Keratinocyte (primary cell): ENCODE measurements at regions not wholly inside any gene's neighbourhood (a gene's known extent, or its start where the extent isn't known, plus 50 kb on each side); places are given as distances from the start of the nearest gene placed in this dataset.

ENCODE experiments used
- DNase-seq: peaks from one replicate; pipeline ENCODE4 v3.0.0-alpha.2; 2011; ENCODE audit warnings: low read depth, missing footprints, low spot score
- FAIRE-seq: peaks from 2 replicates; lab custom pipeline; 2011; peaks lifted over from hg19 to GRCh38; lab: Jason Lieb, UNC
- H2AFZ ChIP-seq: 2 replicates; pipeline ENCODE4 v1.6.0; 2012; ENCODE audit warnings: low read length, control low read depth, inconsistent platforms; ENCODE audit not compliant: control insufficient read depth
- H3K27ac ChIP-seq: 2 replicates; pipeline ENCODE4 v1.5.1; 2011; ENCODE audit warnings: low read length; ENCODE audit not compliant: control insufficient read depth, insufficient read depth
- H3K27me3 ChIP-seq: 3 replicates; pipeline ENCODE4 v1.6.0; 2011; ENCODE audit warnings: low read length; ENCODE audit not compliant: control insufficient read depth, insufficient read depth; ENCODE audit errors: extremely low read depth
- H3K36me3 ChIP-seq, 2 experiments: 2 replicates in 1 of 2; 3 replicates in 1 of 2; pipeline ENCODE4 v1.5.1; 2011; ENCODE audit warnings: low read length in 2 of 2, mild to moderate bottlenecking in 1 of 2; ENCODE audit not compliant: control insufficient read depth in 2 of 2, insufficient read depth in 2 of 2; ENCODE audit errors: extremely low read depth in 1 of 2
- H3K4me1 ChIP-seq: 3 replicates; pipeline ENCODE4 v1.5.1; 2011; ENCODE audit warnings: low read length; ENCODE audit not compliant: control insufficient read depth, insufficient read depth; ENCODE audit errors: extremely low read depth
- H3K4me2 ChIP-seq: 3 replicates; pipeline ENCODE4 v1.6.0; 2011; ENCODE audit warnings: low read depth, low read length; ENCODE audit not compliant: control insufficient read depth, insufficient read depth; ENCODE audit errors: extremely low read depth
- H3K4me3 ChIP-seq, 3 experiments: fragments of 200-600 bp in 1 of 3; sonication (generic) in 1 of 3; 2 replicates in 2 of 3; 3 replicates in 1 of 3; pipeline ENCODE4 v1.5.1; 2011 to 2016; ENCODE audit warnings: low read length in 3 of 3, mild to moderate bottlenecking in 3 of 3, control low read depth in 2 of 3, inconsistent platforms in 1 of 3, low read depth in 1 of 3, mixed read lengths in 1 of 3, mixed run types in 1 of 3, moderate library complexity in 1 of 3; ENCODE audit not compliant: control insufficient read depth in 2 of 3, insufficient read depth in 2 of 3; ENCODE audit errors: extremely low read depth in 1 of 3
- H3K79me2 ChIP-seq: 2 replicates; pipeline ENCODE4 v1.6.0; 2012; ENCODE audit warnings: low read length; ENCODE audit not compliant: control insufficient read depth, insufficient read depth
- H3K9ac ChIP-seq: 3 replicates; pipeline ENCODE4 v1.6.0; 2011; ENCODE audit warnings: low read length; ENCODE audit not compliant: control insufficient read depth, insufficient read depth; ENCODE audit errors: extremely low read depth
- H3K9me1 ChIP-seq: 3 replicates; pipeline ENCODE4 v1.6.0; 2011; ENCODE audit warnings: low read length; ENCODE audit not compliant: control insufficient read depth, insufficient read depth; ENCODE audit errors: extremely low read depth
- H3K9me3 ChIP-seq: 2 replicates; pipeline ENCODE4 v1.5.1; 2012; ENCODE audit warnings: low read depth, low read length; ENCODE audit not compliant: control insufficient read depth
- H4K20me1 ChIP-seq: 3 replicates; pipeline ENCODE4 v1.6.0; 2011; ENCODE audit warnings: low read length; ENCODE audit not compliant: control insufficient read depth, insufficient read depth; ENCODE audit errors: extremely low read depth
- EZH2 ChIP-seq: IDR thresholded peaks from one replicate; pipeline ENCODE4 v1.6.1; 2012; ENCODE audit warnings: inconsistent platforms, mild to moderate bottlenecking, low read length, moderate library complexity
- dilution Hi-C: fragments of 300-500 bp; cut with MboI; formaldehyde crosslinking; loops from one replicate; pipeline ENCODE4 v1.7.0; 2020; ENCODE audit warnings: low sequenced_read_pairs; ENCODE audit not compliant: extremely low pct_ligation_motif_present
- TF ChIP-seq, protein P1 (sequence below), 3 experiments: IDR thresholded peaks in 1 of 3; conservative IDR thresholded peaks in 1 of 3; optimal IDR thresholded peaks in 1 of 3; 2 replicates in 2 of 3; 3 replicates in 1 of 3; pipeline versions ENCODE3 to v1.5.1; 2011; ENCODE audit warnings: low read length in 3 of 3, mild to moderate bottlenecking in 3 of 3, moderate library complexity in 2 of 3, control low read depth in 1 of 3, inconsistent platforms in 1 of 3; ENCODE audit not compliant: insufficient read depth in 2 of 3; ENCODE audit errors: extremely low read depth in 1 of 3

DNA sequence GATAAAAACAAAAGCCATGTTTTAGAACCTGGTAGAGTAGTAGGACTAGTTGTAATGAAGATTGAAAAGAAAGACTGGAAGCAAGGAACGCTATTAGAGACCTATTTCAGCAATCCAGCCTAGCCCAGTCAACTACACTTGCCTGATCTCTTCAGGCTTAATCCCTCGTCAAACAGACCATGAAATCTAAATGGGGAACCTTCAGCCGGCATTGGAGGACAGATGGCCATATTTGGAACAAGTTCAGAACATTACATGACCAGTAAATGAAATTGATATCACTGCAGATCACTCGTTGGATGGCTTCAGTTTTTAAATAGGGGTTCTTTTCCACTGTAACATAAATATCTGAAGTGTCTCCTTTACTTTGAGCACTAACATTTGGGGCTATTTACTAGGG, 84.8 kb upstream of the WDR44 start:
- Histone ChIP-seq H3K36me3 (no peaks in the 10 kb centered on the region), H3K4me2 (no peak overlapping the region), H3K9ac (no peak overlapping the region), H3K79me2 (no peaks in the 10 kb centered on the region), H3K27ac (no peak overlapping the region), H4K20me1 (no peaks in the 10 kb centered on the region), H3K4me3 (no peak overlapping the region), H3K4me1 (no peaks in the 10 kb centered on the region), H2AFZ (no peak overlapping the region), H3K27me3 (no peaks in the 10 kb centered on the region), H3K9me1 (no peaks in the 10 kb centered on the region), H3K9me3 (no peaks in the 10 kb centered on the region)
- FAIRE-seq, result no peak
- dilution Hi-C loops, result no loop called here
- DNase-seq, result no peak
- TF ChIP-seq EZH2, result no peak
- TF ChIP-seq, protein P1, sequence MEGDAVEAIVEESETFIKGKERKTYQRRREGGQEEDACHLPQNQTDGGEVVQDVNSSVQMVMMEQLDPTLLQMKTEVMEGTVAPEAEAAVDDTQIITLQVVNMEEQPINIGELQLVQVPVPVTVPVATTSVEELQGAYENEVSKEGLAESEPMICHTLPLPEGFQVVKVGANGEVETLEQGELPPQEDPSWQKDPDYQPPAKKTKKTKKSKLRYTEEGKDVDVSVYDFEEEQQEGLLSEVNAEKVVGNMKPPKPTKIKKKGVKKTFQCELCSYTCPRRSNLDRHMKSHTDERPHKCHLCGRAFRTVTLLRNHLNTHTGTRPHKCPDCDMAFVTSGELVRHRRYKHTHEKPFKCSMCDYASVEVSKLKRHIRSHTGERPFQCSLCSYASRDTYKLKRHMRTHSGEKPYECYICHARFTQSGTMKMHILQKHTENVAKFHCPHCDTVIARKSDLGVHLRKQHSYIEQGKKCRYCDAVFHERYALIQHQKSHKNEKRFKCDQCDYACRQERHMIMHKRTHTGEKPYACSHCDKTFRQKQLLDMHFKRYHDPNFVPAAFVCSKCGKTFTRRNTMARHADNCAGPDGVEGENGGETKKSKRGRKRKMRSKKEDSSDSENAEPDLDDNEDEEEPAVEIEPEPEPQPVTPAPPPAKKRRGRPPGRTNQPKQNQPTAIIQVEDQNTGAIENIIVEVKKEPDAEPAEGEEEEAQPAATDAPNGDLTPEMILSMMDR (optimal IDR thresholded peaks at IDR 0.05 in 1 of 3, IDR thresholded peaks at IDR 0.05 in 1 of 3, conservative IDR thresholded peaks at IDR 0.05 in 1 of 3; ENCODE audit: extremely low read depth in 1 of 3, insufficient read depth in 2 of 3, low read length in 3 of 3), result no peak

DNA sequence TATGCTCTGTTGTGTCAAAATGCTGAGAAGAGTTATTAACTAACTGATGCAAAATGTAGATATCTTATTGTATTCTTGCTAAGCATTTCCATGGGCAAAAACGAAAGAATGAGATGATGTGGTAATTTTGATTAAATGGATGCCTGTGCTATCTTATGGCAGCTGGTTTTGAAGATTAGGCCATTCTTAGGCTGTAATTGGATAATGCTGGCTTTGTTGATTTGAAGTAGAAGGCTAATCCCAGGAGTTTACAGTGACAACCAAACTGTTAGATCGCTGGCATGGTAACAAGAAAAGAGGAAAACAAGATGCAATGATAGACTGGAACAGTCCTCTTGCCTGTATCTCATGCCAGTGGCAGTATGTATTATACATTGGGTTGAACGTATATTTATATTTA, 74.1 kb upstream of the WDR44 start:
- FAIRE-seq (no peak), DNase-seq (no peak)
- H3K4me3 ChIP-seq, result no peak overlapping the region
- no peaks in the 10 kb centered on the region for H3K36me3 ChIP-seq
- no peak overlapping the region for H3K4me2 ChIP-seq
- TF ChIP-seq, protein P1 (optimal IDR thresholded peaks at IDR 0.05 in 1 of 3, IDR thresholded peaks at IDR 0.05 in 1 of 3, conservative IDR thresholded peaks at IDR 0.05 in 1 of 3; ENCODE audit: extremely low read depth in 1 of 3, insufficient read depth in 2 of 3, low read length in 3 of 3), result no peak
- no peak for TF ChIP-seq EZH2
- no peaks in the 10 kb centered on the region for H3K79me2 ChIP-seq
- no peaks in the 10 kb centered on the region for H3K27me3 ChIP-seq
- H4K20me1 ChIP-seq, result no peaks in the 10 kb centered on the region
- peaks cover 3% of the 10 kb centered on the region for H3K4me1 ChIP-seq
- H2AFZ ChIP-seq, result no peak overlapping the region
- dilution Hi-C loops, result no loop called here
- H3K9ac ChIP-seq, result no peak overlapping the region
- H3K27ac ChIP-seq, result no peak overlapping the region
- no peaks in the 10 kb centered on the region for H3K9me3 ChIP-seq
- H3K9me1 ChIP-seq, result no peaks in the 10 kb centered on the region
